ENCODE measurements at regions not wholly inside any gene's neighbourhood (a gene's known extent, or its start where the extent isn't known, plus 50 kb on each side); places are given as distances from the start of the nearest gene placed in this dataset.

GRCh38 chr15:89414571-89414970, 79.9 kb upstream of the POLG start:
- TF ChIP-seq CTCF (conservative IDR thresholded peaks at IDR 0.05 in 1 of 2, IDR thresholded peaks at IDR 0.05 in 1 of 2; ENCODE audit: low read depth in 1 of 2, low read length in 2 of 2) (no peak), EZH2 (IDR thresholded peaks at IDR 0.05; ENCODE audit: low read length, missing control alignments) (no peak)
